DMS114 treated with DMSO at 0.1 percent for 48 hours (cell line): ENCODE measurements at regions not wholly inside any gene's neighbourhood (a gene's known extent, or its start where the extent isn't known, plus 50 kb on each side); places are given as distances from the start of the nearest gene placed in this dataset.

Experiments
- DNase-seq: peaks from one replicate; lab custom pipeline; 2025; ENCODE audit not compliant: unreplicated experiment; lab: John Stamatoyannopoulos, UW

- no peak for DNase-seq
These were observed 326.2 kb upstream of the IRX2 start for GRCh38 chr5:3077684-3078083.

- DNase-seq: no peak
These were observed 323.8 kb upstream of the IRX2 start for GRCh38 chr5:3075309-3075708.

- no peak for DNase-seq
These were observed 316.9 kb upstream of the IRX2 start for GRCh38 chr5:3068401-3068800.

GRCh38 chr5:3060283-3060682 lies 308.8 kb upstream of the IRX2 start:
- DNase-seq: no peak

GRCh38 chr5:3059488-3059887 lies 308.0 kb upstream of the IRX2 start:
- DNase-seq: no peak

- no peak for DNase-seq
These were observed 307.5 kb upstream of the IRX2 start for GRCh38 chr5:3058942-3059341.

GRCh38 chr5:3056866-3057265 lies 305.4 kb upstream of the IRX2 start:
- DNase-seq: no peak

GRCh38 chr5:3051400-3051799 lies 299.9 kb upstream of the IRX2 start:
- no peak for DNase-seq

GRCh38 chr5:3050863-3051262 lies 299.4 kb upstream of the IRX2 start:
- no peak for DNase-seq

GRCh38 chr5:3049261-3049660 lies 297.8 kb upstream of the IRX2 start:
- DNase-seq: no peak

- DNase-seq: no peak
These were observed 295.8 kb upstream of the IRX2 start for GRCh38 chr5:3047212-3047774.

GRCh38 chr5:3043600-3043999 lies 292.1 kb upstream of the IRX2 start:
- DNase-seq: no peak

- DNase-seq: no peak
These were observed 289.5 kb upstream of the IRX2 start for GRCh38 chr5:3041001-3041400.

GRCh38 chr5:3036041-3036788 lies 284.7 kb upstream of the IRX2 start:
- no peak for DNase-seq

- DNase-seq: no peak
These were observed 284.0 kb upstream of the IRX2 start for GRCh38 chr5:3035452-3035851.

GRCh38 chr5:3034881-3035280 lies 283.4 kb upstream of the IRX2 start:
- DNase-seq: no peak

GRCh38 chr5:3034449-3034848 lies 283.0 kb upstream of the IRX2 start:
- DNase-seq: no peak

GRCh38 chr5:3033033-3033755 lies 281.7 kb upstream of the IRX2 start:
- no peak for DNase-seq

- DNase-seq: no peak
These were observed 281.0 kb upstream of the IRX2 start for GRCh38 chr5:3032513-3032912.

- no peak for DNase-seq
These were observed 280.4 kb upstream of the IRX2 start for GRCh38 chr5:3031733-3032378.

- no peak for DNase-seq
These were observed 279.2 kb upstream of the IRX2 start for GRCh38 chr5:3030511-3031165.
